ENCODE measurements at regions not wholly inside any gene's neighbourhood (a gene's known extent, or its start where the extent isn't known, plus 50 kb on each side); places are given as distances from the start of the nearest gene placed in this dataset.
"Not testable (repeated sequence)": the region's sequence is repeated elsewhere in the genome, so short reads cannot be mapped to it uniquely, and the experiment has no call there.

GRCh38 chr14:65170768-65171507 is 68.6 kb upstream of the MAX start:
- FAIRE-seq (peak; percentile 84), DNase-seq (ENCODE audit: insufficient read length) (no peak)
- TF ChIP-seq POLR2A (IDR thresholded peaks at IDR 0.05; ENCODE audit: low read depth, low read length) (peak; percentile 44; the same call in 1 of the 2 replicates), POLR2AphosphoS5 (IDR thresholded peaks at IDR 0.05; ENCODE audit: low read depth, low read length) (no peak)

GRCh38 chr14:65173973-65174693 is 71.8 kb upstream of the MAX start:
- TF ChIP-seq POLR2AphosphoS5 (IDR thresholded peaks at IDR 0.05; ENCODE audit: low read depth, low read length) (peak; percentile 37; the same call in 1 of the 2 replicates), POLR2A (IDR thresholded peaks at IDR 0.05; ENCODE audit: low read depth, low read length) (no peak)
- FAIRE-seq: peak; percentile 78
- no peak for DNase-seq (ENCODE audit: insufficient read length)

DNA sequence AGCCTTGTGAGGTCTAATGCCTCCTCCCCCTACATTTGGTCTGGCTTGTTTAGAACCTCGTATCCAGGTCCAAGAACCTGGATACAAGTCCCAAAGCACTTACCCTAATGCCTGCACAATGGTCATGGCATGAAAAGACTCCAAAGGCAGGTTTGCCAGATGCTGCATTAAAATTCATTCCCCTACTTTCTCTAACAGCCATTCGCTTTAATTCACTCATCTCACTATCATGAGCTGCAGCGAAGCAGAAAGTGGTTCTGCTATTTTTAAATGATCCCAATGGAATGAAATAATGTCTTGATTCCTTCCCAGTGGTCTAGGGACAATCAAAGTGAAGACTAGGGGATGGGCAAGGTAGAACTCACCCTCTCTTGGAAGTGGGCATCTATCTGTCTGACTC is 72.5 kb upstream of the MAX start:
- FAIRE-seq: no peak
- no peak for TF ChIP-seq POLR2AphosphoS5 (IDR thresholded peaks at IDR 0.05; ENCODE audit: low read depth, low read length)
- TF ChIP-seq TAF1 (IDR thresholded peaks at IDR 0.05; ENCODE audit: borderline replicate concordance, low read depth, low read length): no peak
- TF ChIP-seq POLR2A (IDR thresholded peaks at IDR 0.05; ENCODE audit: low read depth, low read length): no peak
- DNase-seq (ENCODE audit: insufficient read length): no peak

DNA sequence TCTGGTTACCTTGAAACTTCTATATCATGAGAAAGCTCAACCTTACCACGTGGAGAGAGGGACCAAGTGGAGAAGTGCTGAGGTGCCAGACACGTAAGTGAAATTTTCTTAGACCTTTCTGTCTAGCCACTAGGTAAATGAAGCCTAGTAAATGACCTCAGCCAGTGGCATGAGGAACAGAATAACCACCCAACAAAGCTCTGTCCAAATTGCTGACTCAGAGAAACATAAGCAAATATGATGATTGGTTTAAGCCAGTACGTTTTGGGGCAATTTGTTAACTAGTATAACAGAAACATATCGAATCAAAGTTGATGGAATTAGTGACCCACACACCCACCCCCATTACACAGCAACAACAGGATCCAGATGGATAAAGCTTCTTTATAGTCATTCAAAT is 75.2 kb upstream of the MAX start:
- no peak for DNase-seq (ENCODE audit: insufficient read length)
- TF ChIP-seq POLR2A (IDR thresholded peaks at IDR 0.05; ENCODE audit: low read depth, low read length) (no peak), TAF1 (IDR thresholded peaks at IDR 0.05; ENCODE audit: borderline replicate concordance, low read depth, low read length) (no peak), POLR2AphosphoS5 (IDR thresholded peaks at IDR 0.05; ENCODE audit: low read depth, low read length) (no peak)
- no peak for FAIRE-seq

DNA sequence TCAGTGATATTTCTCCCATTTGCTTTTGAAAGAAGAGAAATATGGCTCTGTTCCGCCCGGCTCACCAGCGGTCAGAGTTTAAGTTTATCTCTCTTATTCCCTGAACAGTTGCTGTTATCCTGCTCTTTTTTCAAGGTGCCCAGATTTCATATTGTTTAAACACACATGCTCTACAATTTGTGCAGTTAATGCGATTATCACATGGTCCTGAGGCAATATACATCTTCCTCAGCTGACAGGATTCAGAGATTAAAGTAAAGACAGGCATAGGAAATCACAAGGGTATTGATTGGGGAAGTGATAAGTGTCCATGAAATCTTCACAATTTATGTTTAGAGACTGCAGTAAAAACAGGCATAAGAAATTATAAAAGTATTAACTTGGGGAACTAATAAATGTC is 76.9 kb upstream of the MAX start:
- not testable (repeated sequence) for FAIRE-seq; DNase-seq (ENCODE audit: insufficient read length)

DNA sequence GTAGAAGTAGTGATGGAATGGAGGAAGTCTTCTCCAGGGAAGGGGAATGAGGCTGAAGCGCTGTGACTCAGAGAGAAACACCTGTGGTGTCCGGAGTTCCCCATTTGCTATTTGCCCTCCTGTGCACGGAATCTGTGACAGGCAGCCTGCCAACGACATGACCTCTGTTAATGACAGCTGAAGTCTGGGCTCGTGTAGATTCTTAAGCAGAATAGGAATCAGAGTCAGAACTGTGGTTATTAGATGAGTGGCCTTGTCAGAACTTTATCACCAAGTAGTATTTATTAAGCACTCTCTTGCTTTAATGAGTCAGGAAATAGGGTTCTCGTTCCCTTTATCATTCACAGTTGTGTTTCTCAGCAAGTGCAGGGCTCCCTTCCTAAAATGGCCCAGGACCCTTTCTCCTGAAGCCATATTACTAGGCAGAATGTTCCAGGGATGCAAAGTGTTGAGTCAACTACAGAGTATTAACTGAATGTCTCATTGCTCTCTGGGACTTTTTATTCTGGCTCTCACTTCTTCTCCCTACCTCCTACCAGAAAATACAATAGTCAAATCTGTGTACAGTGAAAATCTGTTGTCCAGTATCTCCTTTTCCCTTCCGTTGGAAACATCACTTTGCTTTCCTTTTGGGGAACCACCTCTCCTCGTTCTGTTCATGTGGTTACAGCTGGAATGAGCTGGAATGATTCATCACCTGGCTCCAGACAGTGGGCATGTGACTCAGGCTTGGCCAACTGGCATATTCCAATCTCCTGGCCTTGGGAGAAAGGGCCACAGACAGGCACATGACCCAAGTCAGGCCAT is 77.8 kb upstream of the MAX start:
- DNase-seq (ENCODE audit: insufficient read length): no peak
- peak; percentile 96 for FAIRE-seq
- TF ChIP-seq POLR2A (IDR thresholded peaks at IDR 0.05; ENCODE audit: low read depth, low read length) (peak; percentile 14; the same call in 1 of the 2 replicates), TAF1 (IDR thresholded peaks at IDR 0.05; ENCODE audit: borderline replicate concordance, low read depth, low read length) (no peak)

GRCh38 chr14:65180725-65181025 is 78.4 kb upstream of the MAX start:
- FAIRE-seq: no peak
- TF ChIP-seq POLR2A (IDR thresholded peaks at IDR 0.05; ENCODE audit: low read depth, low read length) (no peak; the same call in 1 of the 2 replicates), POLR2AphosphoS5 (IDR thresholded peaks at IDR 0.05; ENCODE audit: low read depth, low read length) (no peak), TAF1 (IDR thresholded peaks at IDR 0.05; ENCODE audit: borderline replicate concordance, low read depth, low read length) (no peak)
- no peak for DNase-seq (ENCODE audit: insufficient read length)

DNA sequence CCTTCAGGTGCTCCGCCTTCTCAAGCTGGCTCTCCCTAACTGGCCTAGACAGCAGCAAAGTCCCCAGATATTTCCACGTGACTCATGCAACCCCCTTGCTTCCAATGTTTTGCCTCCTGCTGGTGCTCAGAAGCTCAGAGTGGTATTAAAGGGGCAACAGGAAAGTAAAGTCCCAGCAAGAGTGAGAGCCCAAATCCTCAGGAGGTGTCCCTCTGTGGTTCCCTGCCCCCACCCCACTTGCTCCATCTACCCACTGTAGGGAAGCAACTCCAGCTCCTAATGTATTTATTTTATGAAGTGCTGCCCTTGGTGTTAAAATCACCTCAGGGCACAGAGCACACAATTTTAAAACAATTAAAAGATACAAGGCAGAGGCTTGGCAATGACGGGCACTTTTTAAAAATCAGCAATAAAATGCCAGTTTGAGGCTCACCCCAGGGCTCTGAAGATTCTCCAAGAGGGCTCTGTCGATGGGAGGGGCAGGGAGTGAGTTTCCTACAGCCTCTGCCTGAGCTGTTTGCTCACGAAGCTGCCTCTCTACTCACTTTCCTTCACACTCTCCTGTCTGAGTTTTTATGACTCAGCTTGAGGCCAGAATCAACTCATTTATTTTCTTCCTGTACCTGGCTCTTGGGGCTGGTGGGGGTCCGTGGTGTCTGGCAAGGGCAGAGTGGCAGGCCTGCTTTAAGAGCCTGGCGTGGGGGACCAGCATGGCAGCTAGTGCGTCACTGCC is 81.9 kb upstream of the MAX start:
- DNase-seq (ENCODE audit: insufficient read length) (no peak), FAIRE-seq (no peak)
- TF ChIP-seq POLR2A (IDR thresholded peaks at IDR 0.05; ENCODE audit: low read depth, low read length) (no peak), TAF1 (IDR thresholded peaks at IDR 0.05; ENCODE audit: borderline replicate concordance, low read depth, low read length) (no peak), POLR2AphosphoS5 (IDR thresholded peaks at IDR 0.05; ENCODE audit: low read depth, low read length) (no peak)

DNA sequence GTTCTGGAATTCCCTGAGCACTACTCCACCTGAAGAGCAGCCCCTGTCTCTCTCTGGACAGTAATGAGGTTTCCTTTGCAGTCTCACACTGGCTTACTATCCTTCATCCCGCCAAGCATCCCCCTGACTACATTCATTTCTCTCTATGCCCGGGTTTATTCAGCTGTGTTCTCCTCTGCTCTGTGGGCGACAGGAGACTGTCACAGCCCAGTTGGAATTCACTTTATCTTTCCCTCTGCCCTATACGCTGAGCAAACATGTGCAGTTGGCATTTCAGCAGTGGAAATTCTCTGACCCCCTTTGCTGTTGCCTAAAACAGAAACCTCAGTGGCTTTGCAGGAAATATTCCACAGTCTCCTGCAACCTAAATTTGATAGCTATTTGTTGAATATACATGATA is 83.5 kb upstream of the MAX start:
- FAIRE-seq: no peak
- TF ChIP-seq TAF1 (IDR thresholded peaks at IDR 0.05; ENCODE audit: borderline replicate concordance, low read depth, low read length) (no peak), POLR2AphosphoS5 (IDR thresholded peaks at IDR 0.05; ENCODE audit: low read depth, low read length) (no peak), POLR2A (IDR thresholded peaks at IDR 0.05; ENCODE audit: low read depth, low read length) (no peak)
- no peak for DNase-seq (ENCODE audit: insufficient read length)

DNA sequence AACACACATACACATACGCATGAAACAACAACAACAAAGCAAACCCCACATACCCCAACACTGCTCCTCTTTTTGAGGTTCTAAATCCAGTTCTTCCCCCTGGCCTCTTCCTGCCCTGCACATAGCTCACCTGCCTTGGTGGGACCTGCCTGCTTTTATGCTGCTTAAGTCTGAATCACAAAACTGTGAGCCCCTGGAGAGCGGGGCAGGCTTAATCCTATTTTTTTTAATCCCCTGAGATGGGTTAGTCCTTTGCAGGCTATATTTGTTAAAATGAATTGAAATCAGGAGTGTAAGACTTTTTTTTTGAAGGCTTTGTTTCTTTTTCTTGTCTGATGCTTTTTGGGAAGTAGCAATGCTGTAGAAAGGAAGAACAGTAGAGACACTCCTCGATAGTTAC is 84.6 kb upstream of the MAX start:
- no peak for FAIRE-seq
- no peak for TF ChIP-seq POLR2A (IDR thresholded peaks at IDR 0.05; ENCODE audit: low read depth, low read length)
- TF ChIP-seq POLR2AphosphoS5 (IDR thresholded peaks at IDR 0.05; ENCODE audit: low read depth, low read length): no peak
- no peak for TF ChIP-seq TAF1 (IDR thresholded peaks at IDR 0.05; ENCODE audit: borderline replicate concordance, low read depth, low read length)
- DNase-seq (ENCODE audit: insufficient read length): no peak

DNA sequence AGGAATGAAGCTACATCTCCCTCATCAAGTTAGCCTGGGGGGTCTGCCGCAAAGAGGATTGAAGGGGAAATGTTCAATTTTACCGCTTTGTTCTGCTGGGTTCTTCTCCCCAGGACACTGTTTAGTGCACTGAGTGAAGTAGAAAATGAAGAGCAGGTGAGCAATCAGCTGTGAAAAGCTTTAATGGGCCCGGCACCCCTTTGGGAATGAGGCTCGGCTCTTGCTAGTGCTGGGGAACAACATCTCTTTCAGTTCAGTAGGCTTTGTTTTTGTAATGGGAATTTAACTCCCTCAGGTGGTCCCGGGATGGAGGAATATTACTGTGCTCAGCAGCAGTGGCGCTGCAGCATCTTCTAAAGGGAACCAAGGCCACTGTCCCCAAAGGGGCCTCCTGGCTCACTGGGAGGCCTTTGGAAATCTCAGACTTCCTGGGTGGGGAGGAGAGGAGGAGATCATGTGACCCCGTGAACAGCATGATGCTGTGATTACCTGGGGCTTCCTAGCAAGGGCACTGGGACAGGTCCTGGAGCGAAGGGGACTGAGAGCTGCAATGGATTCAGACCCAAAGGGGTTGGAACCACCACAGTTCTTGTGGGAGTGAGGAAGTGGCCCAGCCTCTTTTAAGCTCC is 85.2 kb upstream of the MAX start:
- DNase-seq (ENCODE audit: insufficient read length): no peak
- TF ChIP-seq POLR2A (IDR thresholded peaks at IDR 0.05; ENCODE audit: low read depth, low read length) (no peak), TAF1 (IDR thresholded peaks at IDR 0.05; ENCODE audit: borderline replicate concordance, low read depth, low read length) (no peak), POLR2AphosphoS5 (IDR thresholded peaks at IDR 0.05; ENCODE audit: low read depth, low read length) (no peak)

More for the DNA sequence above, 85.2 kb upstream of the MAX start:
- FAIRE-seq: no peak
